ENCODE measurements at regions not wholly inside any gene's neighbourhood (a gene's known extent, or its start where the extent isn't known, plus 50 kb on each side); places are given as distances from the start of the nearest gene placed in this dataset.

GRCh38 chr18:40440088-40440487 lies 1514.9 kb upstream of the PIK3C3 start:
- no peak for TF ChIP-seq POLR2A (IDR thresholded peaks at IDR 0.05; ENCODE audit: extremely low read depth, insufficient read length)
- TF ChIP-seq CTCF (IDR thresholded peaks at IDR 0.05; ENCODE audit: low read depth, low read length), result no peak
- TF ChIP-seq MAX (IDR thresholded peaks at IDR 0.05; ENCODE audit: low read depth, low read length), result no peak
- no peak for TF ChIP-seq MYC (IDR thresholded peaks at IDR 0.05; ENCODE audit: low read depth, low read length)
